HepG2 (cell line): ENCODE measurements at regions not wholly inside any gene's neighbourhood (a gene's known extent, or its start where the extent isn't known, plus 50 kb on each side); places are given as distances from the start of the nearest gene placed in this dataset.

Experiments
- ESRRA ChIP-seq: sonication (generic); formaldehyde crosslinking; IDR thresholded peaks from 2 replicates; pipeline ENCODE4 v1.5.1; 2020; ENCODE audit warnings: mild to moderate bottlenecking, low read depth, missing genetic modification reagents
- FOXJ3 ChIP-seq: sonication (generic); formaldehyde crosslinking; IDR thresholded peaks from 2 replicates; pipeline ENCODE4 v1.4.0; 2020; ENCODE audit warnings: missing genetic modification reagents, mild to moderate bottlenecking, borderline replicate concordance
- RXRA ChIP-seq: sonication (generic); formaldehyde crosslinking; IDR thresholded peaks from 2 replicates; pipeline ENCODE4 v1.5.1; 2020; ENCODE audit warnings: missing genetic modification reagents
- TBP ChIP-seq: sonication (generic); formaldehyde crosslinking; IDR thresholded peaks from 2 replicates; pipeline ENCODE4 v1.5.0; 2020; ENCODE audit warnings: missing genetic modification reagents
- TMF1 ChIP-seq: sonication (generic); formaldehyde crosslinking; IDR thresholded peaks from 2 replicates; pipeline ENCODE4 v1.8.1; 2022; ENCODE audit warnings: low read depth, missing genetic modification reagents
- ZNF672 ChIP-seq: sonication (generic); formaldehyde crosslinking; IDR thresholded peaks from 2 replicates; pipeline ENCODE4 v1.8.1; 2022; ENCODE audit warnings: missing genetic modification reagents
- ZNF724P ChIP-seq: sonication (generic); formaldehyde crosslinking; IDR thresholded peaks from 2 replicates; pipeline ENCODE4 v1.8.0; 2022; ENCODE audit warnings: missing genetic modification reagents, borderline replicate concordance
- ZSCAN12 ChIP-seq: sonication (generic); formaldehyde crosslinking; IDR thresholded peaks from 2 replicates; pipeline ENCODE4 v1.9.0; 2021; ENCODE audit warnings: mild to moderate bottlenecking, missing genetic modification reagents
- TF ChIP-seq, protein P1 (sequence below): sonication (generic); formaldehyde crosslinking; IDR thresholded peaks from 2 replicates; pipeline ENCODE4 v1.8.0; 2022; ENCODE audit warnings: missing genetic modification reagents, mild to moderate bottlenecking, borderline replicate concordance
- TF ChIP-seq, protein P2 (sequence below): sonication (generic); formaldehyde crosslinking; IDR thresholded peaks from 2 replicates; pipeline ENCODE4 v1.5.0; 2020; ENCODE audit warnings: missing genetic modification reagents
- TF ChIP-seq, protein P3 (sequence below): sonication (generic); formaldehyde crosslinking; IDR thresholded peaks from 2 replicates; pipeline ENCODE4 v1.5.0; 2020; ENCODE audit warnings: mild to moderate bottlenecking, missing genetic modification reagents, moderate library complexity
- TF ChIP-seq, protein P4 (sequence below): sonication (generic); formaldehyde crosslinking; IDR thresholded peaks from 2 replicates; pipeline ENCODE4 v1.5.0; 2020; ENCODE audit warnings: mild to moderate bottlenecking, missing genetic modification reagents, borderline replicate concordance

DNA sequence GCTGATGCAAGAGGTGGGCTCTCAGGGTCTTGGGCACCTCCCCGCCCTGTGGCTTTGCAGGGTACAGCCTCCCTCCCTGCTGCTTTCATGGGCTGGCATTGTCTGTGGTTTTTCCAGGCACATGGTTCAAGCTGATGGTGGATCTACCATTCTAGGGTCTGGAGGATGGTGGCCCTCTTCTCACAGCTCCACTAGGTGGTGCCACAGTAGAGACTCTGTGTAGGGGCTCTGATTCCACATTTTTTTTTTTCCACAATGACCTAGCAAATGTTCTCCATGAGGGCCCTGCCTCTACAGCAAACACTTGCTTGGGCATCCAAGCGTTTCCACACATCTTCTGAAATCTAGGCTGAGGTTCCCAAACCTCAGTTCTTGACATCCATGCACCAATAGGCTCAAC is 657.9 kb upstream of the CT83 start:
- TF ChIP-seq, protein P1, sequence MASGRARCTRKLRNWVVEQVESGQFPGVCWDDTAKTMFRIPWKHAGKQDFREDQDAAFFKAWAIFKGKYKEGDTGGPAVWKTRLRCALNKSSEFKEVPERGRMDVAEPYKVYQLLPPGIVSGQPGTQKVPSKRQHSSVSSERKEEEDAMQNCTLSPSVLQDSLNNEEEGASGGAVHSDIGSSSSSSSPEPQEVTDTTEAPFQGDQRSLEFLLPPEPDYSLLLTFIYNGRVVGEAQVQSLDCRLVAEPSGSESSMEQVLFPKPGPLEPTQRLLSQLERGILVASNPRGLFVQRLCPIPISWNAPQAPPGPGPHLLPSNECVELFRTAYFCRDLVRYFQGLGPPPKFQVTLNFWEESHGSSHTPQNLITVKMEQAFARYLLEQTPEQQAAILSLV (CRISPR knock-in tag) = no peak
- no peak for TF ChIP-seq FOXJ3 (CRISPR knock-in tag)
- TF ChIP-seq TMF1 (CRISPR knock-in tag) = no peak
- no peak for TF ChIP-seq ZNF672 (CRISPR knock-in tag)
- no peak for TF ChIP-seq ZSCAN12
- TF ChIP-seq RXRA (CRISPR knock-in tag) = no peak
- TF ChIP-seq, protein P2, sequence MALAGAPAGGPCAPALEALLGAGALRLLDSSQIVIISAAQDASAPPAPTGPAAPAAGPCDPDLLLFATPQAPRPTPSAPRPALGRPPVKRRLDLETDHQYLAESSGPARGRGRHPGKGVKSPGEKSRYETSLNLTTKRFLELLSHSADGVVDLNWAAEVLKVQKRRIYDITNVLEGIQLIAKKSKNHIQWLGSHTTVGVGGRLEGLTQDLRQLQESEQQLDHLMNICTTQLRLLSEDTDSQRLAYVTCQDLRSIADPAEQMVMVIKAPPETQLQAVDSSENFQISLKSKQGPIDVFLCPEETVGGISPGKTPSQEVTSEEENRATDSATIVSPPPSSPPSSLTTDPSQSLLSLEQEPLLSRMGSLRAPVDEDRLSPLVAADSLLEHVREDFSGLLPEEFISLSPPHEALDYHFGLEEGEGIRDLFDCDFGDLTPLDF (CRISPR knock-in tag) = no peak
- TF ChIP-seq ESRRA (CRISPR knock-in tag) = no peak
- TF ChIP-seq ZNF724P (CRISPR knock-in tag) = no peak
- TF ChIP-seq, protein P3, sequence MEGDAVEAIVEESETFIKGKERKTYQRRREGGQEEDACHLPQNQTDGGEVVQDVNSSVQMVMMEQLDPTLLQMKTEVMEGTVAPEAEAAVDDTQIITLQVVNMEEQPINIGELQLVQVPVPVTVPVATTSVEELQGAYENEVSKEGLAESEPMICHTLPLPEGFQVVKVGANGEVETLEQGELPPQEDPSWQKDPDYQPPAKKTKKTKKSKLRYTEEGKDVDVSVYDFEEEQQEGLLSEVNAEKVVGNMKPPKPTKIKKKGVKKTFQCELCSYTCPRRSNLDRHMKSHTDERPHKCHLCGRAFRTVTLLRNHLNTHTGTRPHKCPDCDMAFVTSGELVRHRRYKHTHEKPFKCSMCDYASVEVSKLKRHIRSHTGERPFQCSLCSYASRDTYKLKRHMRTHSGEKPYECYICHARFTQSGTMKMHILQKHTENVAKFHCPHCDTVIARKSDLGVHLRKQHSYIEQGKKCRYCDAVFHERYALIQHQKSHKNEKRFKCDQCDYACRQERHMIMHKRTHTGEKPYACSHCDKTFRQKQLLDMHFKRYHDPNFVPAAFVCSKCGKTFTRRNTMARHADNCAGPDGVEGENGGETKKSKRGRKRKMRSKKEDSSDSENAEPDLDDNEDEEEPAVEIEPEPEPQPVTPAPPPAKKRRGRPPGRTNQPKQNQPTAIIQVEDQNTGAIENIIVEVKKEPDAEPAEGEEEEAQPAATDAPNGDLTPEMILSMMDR (CRISPR knock-in tag) = no peak
- no peak for TF ChIP-seq TBP (CRISPR knock-in tag)
- TF ChIP-seq, protein P4, sequence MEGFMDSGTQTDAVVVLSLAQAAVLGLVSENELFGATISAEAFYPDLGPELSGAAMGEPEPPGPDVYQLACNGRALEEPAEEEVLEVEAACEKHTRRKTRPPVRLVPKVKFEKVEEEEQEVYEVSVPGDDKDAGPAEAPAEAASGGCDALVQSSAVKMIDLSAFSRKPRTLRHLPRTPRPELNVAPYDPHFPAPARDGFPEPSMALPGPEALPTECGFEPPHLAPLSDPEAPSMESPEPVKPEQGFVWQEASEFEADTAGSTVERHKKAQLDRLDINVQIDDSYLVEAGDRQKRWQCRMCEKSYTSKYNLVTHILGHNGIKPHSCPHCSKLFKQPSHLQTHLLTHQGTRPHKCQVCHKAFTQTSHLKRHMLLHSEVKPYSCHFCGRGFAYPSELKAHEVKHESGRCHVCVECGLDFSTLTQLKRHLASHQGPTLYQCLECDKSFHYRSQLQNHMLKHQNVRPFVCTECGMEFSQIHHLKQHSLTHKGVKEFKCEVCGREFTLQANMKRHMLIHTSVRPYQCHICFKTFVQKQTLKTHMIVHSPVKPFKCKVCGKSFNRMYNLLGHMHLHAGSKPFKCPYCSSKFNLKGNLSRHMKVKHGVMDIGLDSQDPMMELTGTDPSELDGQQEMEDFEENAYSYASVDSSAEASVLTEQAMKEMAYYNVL (CRISPR knock-in tag) = no peak
